Panc1 (cell line): ENCODE measurements at regions not wholly inside any gene's neighbourhood (a gene's known extent, or its start where the extent isn't known, plus 50 kb on each side); places are given as distances from the start of the nearest gene placed in this dataset.

Experiments
- ATAC-seq: fragments of 200-7000 bp; cut with Tn5 transposase; 2 replicates; pipeline ENCODE4 v1.9.1; 2020; ENCODE audit warnings: mild to moderate bottlenecking, moderate library complexity
- BruUV-seq: library from RNA; stranded (reverse); fragments of 400-500 nt; replicated peaks from 2 replicates; lab custom pipeline; 2021; lab: Mats Ljungman, UMichigan
- CTCF ChIA-PET: fragments of 300-600 bp; sonication (Branson Sonifier 250); formaldehyde crosslinking; loops from one replicate; lab custom pipeline; 2022; ENCODE audit warnings: antibody characterized with exemption; lab: Charles Lee
- POLR2A ChIA-PET: fragments of 300-600 bp; sonication (Branson Sonifier 250); formaldehyde crosslinking; loops from one replicate; lab custom pipeline; 2022; ENCODE audit warnings: antibody characterized with exemption; lab: Charles Lee
- DNase-seq: peaks from one replicate; pipeline ENCODE4 v3.0.0-alpha.2; 2010; ENCODE audit warnings: low read depth, low spot score
- H3K27ac ChIP-seq: 2 replicates; pipeline ENCODE4 v1.5.1; 2011; ENCODE audit warnings: mild to moderate bottlenecking, low read length, inconsistent platforms
- H3K27me3 ChIP-seq: fragments of 200-500 bp; sonication (Bioruptor generic); 2 replicates; pipeline ENCODE4 v1.6.0; 2014; ENCODE audit warnings: low read length, inconsistent platforms; ENCODE audit not compliant: control insufficient read depth, insufficient read depth
- H3K36me3 ChIP-seq: fragments of 200-500 bp; sonication (Bioruptor generic); 2 replicates; pipeline ENCODE4 v1.5.1; 2014; ENCODE audit warnings: inconsistent platforms, mild to moderate bottlenecking, low read length, moderate library complexity; ENCODE audit not compliant: control insufficient read depth, insufficient read depth
- H3K4me1 ChIP-seq: 2 replicates; pipeline ENCODE4 v1.5.1; 2011; ENCODE audit warnings: inconsistent platforms, mild to moderate bottlenecking, low read length, moderate library complexity; ENCODE audit not compliant: control insufficient read depth, insufficient read depth
- H3K4me3 ChIP-seq, 2 experiments: 2 replicates each; pipeline ENCODE4 v1.5.1; 2011 to 2012; ENCODE audit warnings: low read depth in 2 of 2, low read length in 2 of 2, mild to moderate bottlenecking in 2 of 2, inconsistent platforms in 1 of 2, moderate library complexity in 1 of 2
- H3K9me3 ChIP-seq: fragments of 200-500 bp; sonication (Bioruptor generic); 2 replicates; pipeline ENCODE4 v1.5.1; 2014; ENCODE audit warnings: low read depth, mild to moderate bottlenecking, inconsistent platforms, low read length, moderate library complexity; ENCODE audit not compliant: control insufficient read depth, insufficient read depth
- CTCF ChIP-seq: fragments of 450-650 bp; IDR thresholded peaks from 2 replicates; pipeline ENCODE4 v1.5.1; 2017; ENCODE audit warnings: mild to moderate bottlenecking
- POLR2AphosphoS5 ChIP-seq: IDR thresholded peaks from 2 replicates; pipeline ENCODE4 v1.6.1; 2012; ENCODE audit warnings: mild to moderate bottlenecking, low read depth, low read length, moderate library complexity
- SIN3A ChIP-seq: IDR thresholded peaks from 2 replicates; pipeline ENCODE4 v1.6.1; 2012; ENCODE audit warnings: low read depth, mild to moderate bottlenecking, low read length, moderate library complexity, borderline replicate concordance; ENCODE audit not compliant: insufficient read depth
- TCF7L2 ChIP-seq: IDR thresholded peaks from 2 replicates; pipeline ENCODE4 v1.6.1; 2011; ENCODE audit warnings: mild to moderate bottlenecking, low read depth, low read length, inconsistent platforms
- in situ Hi-C: cut with HindIII; loops from 2 replicates; pipeline ENCODE4 v1.10.0; 2016; ENCODE audit warnings: low sequenced_read_pairs, low pct_unique_long_range_greater_than_20kb
- intact Hi-C: fragments of 100-400 bp; cut with micrococcal nuclease; formaldehyde crosslinking; loops from one replicate; pipeline ENCODE4 v1.10.0; 2022; ENCODE audit not compliant: unreplicated experiment
- TF ChIP-seq, protein P1 (sequence below), 2 experiments: IDR thresholded peaks; 2 replicates each; pipeline ENCODE4 v1.6.1; 2011 to 2012; ENCODE audit warnings: low read depth in 2 of 2, control low read depth in 1 of 2, low read length in 1 of 2, mild to moderate bottlenecking in 1 of 2, moderate library complexity in 1 of 2; ENCODE audit not compliant: insufficient read depth in 1 of 2

GRCh38 chr4:126144543-126145237 lies 829.9 kb downstream of the FAT4 start:
- ATAC-seq (no peak), DNase-seq (no peak)
- ChIA-PET POLR2A (no interaction called here), CTCF (no interaction called here)
- no peaks in the 10 kb centered on the region for H3K4me1 ChIP-seq
- intact Hi-C loops (no loop called here), in situ Hi-C loops (no loop called here)
- no peaks in the 10 kb centered on the region for H3K36me3 ChIP-seq
- no peak overlapping the region for H3K4me3 ChIP-seq
- H3K9me3 ChIP-seq = no peaks in the 10 kb centered on the region
- no peaks in the 10 kb centered on the region for H3K27me3 ChIP-seq
- TF ChIP-seq SIN3A = no peak
- no peak for TF ChIP-seq CTCF
- TF ChIP-seq, protein P1, sequence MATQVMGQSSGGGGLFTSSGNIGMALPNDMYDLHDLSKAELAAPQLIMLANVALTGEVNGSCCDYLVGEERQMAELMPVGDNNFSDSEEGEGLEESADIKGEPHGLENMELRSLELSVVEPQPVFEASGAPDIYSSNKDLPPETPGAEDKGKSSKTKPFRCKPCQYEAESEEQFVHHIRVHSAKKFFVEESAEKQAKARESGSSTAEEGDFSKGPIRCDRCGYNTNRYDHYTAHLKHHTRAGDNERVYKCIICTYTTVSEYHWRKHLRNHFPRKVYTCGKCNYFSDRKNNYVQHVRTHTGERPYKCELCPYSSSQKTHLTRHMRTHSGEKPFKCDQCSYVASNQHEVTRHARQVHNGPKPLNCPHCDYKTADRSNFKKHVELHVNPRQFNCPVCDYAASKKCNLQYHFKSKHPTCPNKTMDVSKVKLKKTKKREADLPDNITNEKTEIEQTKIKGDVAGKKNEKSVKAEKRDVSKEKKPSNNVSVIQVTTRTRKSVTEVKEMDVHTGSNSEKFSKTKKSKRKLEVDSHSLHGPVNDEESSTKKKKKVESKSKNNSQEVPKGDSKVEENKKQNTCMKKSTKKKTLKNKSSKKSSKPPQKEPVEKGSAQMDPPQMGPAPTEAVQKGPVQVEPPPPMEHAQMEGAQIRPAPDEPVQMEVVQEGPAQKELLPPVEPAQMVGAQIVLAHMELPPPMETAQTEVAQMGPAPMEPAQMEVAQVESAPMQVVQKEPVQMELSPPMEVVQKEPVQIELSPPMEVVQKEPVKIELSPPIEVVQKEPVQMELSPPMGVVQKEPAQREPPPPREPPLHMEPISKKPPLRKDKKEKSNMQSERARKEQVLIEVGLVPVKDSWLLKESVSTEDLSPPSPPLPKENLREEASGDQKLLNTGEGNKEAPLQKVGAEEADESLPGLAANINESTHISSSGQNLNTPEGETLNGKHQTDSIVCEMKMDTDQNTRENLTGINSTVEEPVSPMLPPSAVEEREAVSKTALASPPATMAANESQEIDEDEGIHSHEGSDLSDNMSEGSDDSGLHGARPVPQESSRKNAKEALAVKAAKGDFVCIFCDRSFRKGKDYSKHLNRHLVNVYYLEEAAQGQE (IDR thresholded peaks at IDR 0.05; ENCODE audit: insufficient read depth in 1 of 2, low read depth in 2 of 2, low read length in 1 of 2) = no peak
- TF ChIP-seq POLR2AphosphoS5 = no peak
- no peak for TF ChIP-seq TCF7L2
- no TSS peak for BruUV-seq
- H3K27ac ChIP-seq = no peak overlapping the region

DNA sequence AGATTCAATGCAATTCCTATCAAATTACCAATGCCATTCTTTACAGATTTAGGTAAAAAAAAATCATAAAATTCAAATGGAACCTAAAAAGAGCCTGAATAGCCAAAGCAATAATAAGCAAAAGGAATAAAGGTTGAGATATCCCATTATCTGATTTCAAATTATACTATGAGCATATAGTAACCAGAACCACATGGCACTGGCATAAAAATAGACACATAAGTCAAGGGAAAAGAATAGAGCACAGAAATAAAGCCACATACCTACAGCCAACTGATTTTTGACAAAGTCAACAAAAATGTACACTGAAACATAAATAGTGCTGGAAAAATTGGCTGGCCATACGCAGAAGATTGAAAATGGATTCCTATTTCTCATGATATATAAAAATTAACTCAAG lies 853.7 kb downstream of the FAT4 start:
- H3K9me3 ChIP-seq = no peaks in the 10 kb centered on the region
- H3K4me1 ChIP-seq = no peaks in the 10 kb centered on the region
- H3K4me3 ChIP-seq = no peak overlapping the region
- H3K27me3 ChIP-seq = no peaks in the 10 kb centered on the region
- H3K36me3 ChIP-seq = no peaks in the 10 kb centered on the region
- in situ Hi-C loops (no loop called here), intact Hi-C loops (no loop called here)
- DNase-seq (no peak), ATAC-seq (no peak)
- ChIA-PET CTCF (no interaction called here), POLR2A (no interaction called here)
- no TSS peak for BruUV-seq
- H3K27ac ChIP-seq = no peak overlapping the region
- TF ChIP-seq POLR2AphosphoS5 = no peak
- TF ChIP-seq TCF7L2 = no peak
- no peak for TF ChIP-seq SIN3A
- no peak for TF ChIP-seq CTCF
- TF ChIP-seq, protein P1 (IDR thresholded peaks at IDR 0.05; ENCODE audit: insufficient read depth in 1 of 2, low read depth in 2 of 2, low read length in 1 of 2) = no peak
